ENCODE measurements at regions not wholly inside any gene's neighbourhood (a gene's known extent, or its start where the extent isn't known, plus 50 kb on each side); places are given as distances from the start of the nearest gene placed in this dataset.
"Not testable (repeated sequence)": the region's sequence is repeated elsewhere in the genome, so short reads cannot be mapped to it uniquely, and the experiment has no call there.

GRCh38 chr2:167843217-167843616 lies 404.2 kb downstream of the STK39 start:
- Mint-ChIP-seq H3K27me3 (no peaks in the 10 kb centered on the region), H3K4me3 (no peak overlapping the region), H3K9me3 (no peaks in the 10 kb centered on the region), H3K4me1 (ENCODE audit: low read depth) (no peaks in the 10 kb centered on the region), H3K36me3 (ENCODE audit: low read depth) (no peaks in the 10 kb centered on the region), H3K27ac (no peak overlapping the region)
- Histone ChIP-seq H3K9me3 (ENCODE audit: control insufficient read depth in 1 of 2, insufficient read depth in 1 of 2, low read length in 2 of 2) (peaks cover 0 to 9% of the 10 kb centered on the region in 2 experiments), H3K4me3 (ENCODE audit: low read length) (no peak overlapping the region), H3K36me3 (ENCODE audit: insufficient read depth, low read length) (no peaks in the 10 kb centered on the region), H3K4me1 (ENCODE audit: insufficient read depth, low read length) (no peaks in the 10 kb centered on the region), H3K27ac (ENCODE audit: low read depth in 1 of 2, low read length in 2 of 2) (no peak overlapping the region), H3K27me3 (ENCODE audit: control insufficient read depth in 1 of 2, insufficient read depth in 2 of 2, low read length in 2 of 2) (no peaks in the 10 kb centered on the region)
- no peak for ATAC-seq (ENCODE audit: poor library complexity)
- no peak for TF ChIP-seq CTCF (IDR thresholded peaks at IDR 0.05)
- intact Hi-C loops (cut with DNase I, micrococcal nuclease): no loop called here
- no peak for DNase-seq
- CTCF ChIA-PET: no interaction called here
- POLR2A ChIA-PET: no interaction called here

- peaks cover 0 to 9% of the 10 kb centered on the region in 2 experiments for H3K9me3 ChIP-seq (ENCODE audit: control insufficient read depth in 1 of 2, insufficient read depth in 1 of 2, low read length in 2 of 2)
- ATAC-seq (ENCODE audit: poor library complexity) (no peak), DNase-seq (no peak)
- ChIA-PET CTCF (no interaction called here), POLR2A (no interaction called here)
- no peak overlapping the region for H3K27ac ChIP-seq (ENCODE audit: low read depth in 1 of 2, low read length in 2 of 2)
- H3K27me3 ChIP-seq (ENCODE audit: control insufficient read depth in 1 of 2, insufficient read depth in 2 of 2, low read length in 2 of 2): no peaks in the 10 kb centered on the region
- H3K36me3 Mint-ChIP-seq (ENCODE audit: low read depth): no peaks in the 10 kb centered on the region
- TF ChIP-seq CTCF (IDR thresholded peaks at IDR 0.05): no peak
- no peak overlapping the region for H3K4me3 Mint-ChIP-seq
- H3K4me3 ChIP-seq (ENCODE audit: low read length): no peak overlapping the region
- H3K4me1 Mint-ChIP-seq (ENCODE audit: low read depth): no peaks in the 10 kb centered on the region
- H3K9me3 Mint-ChIP-seq: no peaks in the 10 kb centered on the region
- intact Hi-C loops (cut with DNase I, micrococcal nuclease): no loop called here
- no peak overlapping the region for H3K27ac Mint-ChIP-seq
- H3K4me1 ChIP-seq (ENCODE audit: insufficient read depth, low read length): no peaks in the 10 kb centered on the region
- no peaks in the 10 kb centered on the region for H3K36me3 ChIP-seq (ENCODE audit: insufficient read depth, low read length)
- no peaks in the 10 kb centered on the region for H3K27me3 Mint-ChIP-seq
These were observed 405.3 kb downstream of the STK39 start for GRCh38 chr2:167842047-167842446.

GRCh38 chr2:167835290-167835689 lies 412.1 kb downstream of the STK39 start:
- intact Hi-C loops (cut with DNase I, micrococcal nuclease); H3K4me1 ChIP-seq (ENCODE audit: insufficient read depth, low read length); POLR2A ChIA-PET; DNase-seq; H3K27me3 Mint-ChIP-seq; H3K4me3 ChIP-seq (ENCODE audit: low read length); H3K27me3 ChIP-seq (ENCODE audit: control insufficient read depth in 1 of 2, insufficient read depth in 2 of 2, low read length in 2 of 2); ATAC-seq (ENCODE audit: poor library complexity); CTCF ChIA-PET; H3K4me3 Mint-ChIP-seq; H3K4me1 Mint-ChIP-seq (ENCODE audit: low read depth); H3K9me3 ChIP-seq (ENCODE audit: control insufficient read depth in 1 of 2, insufficient read depth in 1 of 2, low read length in 2 of 2); H3K27ac ChIP-seq (ENCODE audit: low read depth in 1 of 2, low read length in 2 of 2); H3K36me3 Mint-ChIP-seq (ENCODE audit: low read depth); H3K9me3 Mint-ChIP-seq; H3K36me3 ChIP-seq (ENCODE audit: insufficient read depth, low read length); H3K27ac Mint-ChIP-seq: not testable (repeated sequence)

GRCh38 chr2:167834707-167835106 lies 412.7 kb downstream of the STK39 start:
- H3K4me3 ChIP-seq (ENCODE audit: low read length): no peak overlapping the region
- H3K27me3 ChIP-seq (ENCODE audit: control insufficient read depth in 1 of 2, insufficient read depth in 2 of 2, low read length in 2 of 2): peaks cover 0 to 4% of the 10 kb centered on the region in 2 experiments
- Mint-ChIP-seq H3K4me1 (ENCODE audit: low read depth) (no peaks in the 10 kb centered on the region), H3K27me3 (peaks cover 3% of the 10 kb centered on the region), H3K27ac (no peak overlapping the region), H3K4me3 (no peak overlapping the region), H3K36me3 (ENCODE audit: low read depth) (no peaks in the 10 kb centered on the region), H3K9me3 (no peaks in the 10 kb centered on the region)
- ChIA-PET POLR2A (no interaction called here), CTCF (no interaction called here)
- DNase-seq (no peak), ATAC-seq (ENCODE audit: poor library complexity) (no peak)
- H3K4me1 ChIP-seq (ENCODE audit: insufficient read depth, low read length): no peaks in the 10 kb centered on the region
- intact Hi-C loops (cut with DNase I, micrococcal nuclease): no loop called here
- H3K36me3 ChIP-seq (ENCODE audit: insufficient read depth, low read length): no peaks in the 10 kb centered on the region
- no peak overlapping the region for H3K27ac ChIP-seq (ENCODE audit: low read depth in 1 of 2, low read length in 2 of 2)
- no peak for TF ChIP-seq CTCF (IDR thresholded peaks at IDR 0.05)
- no peaks in the 10 kb centered on the region for H3K9me3 ChIP-seq (ENCODE audit: control insufficient read depth in 1 of 2, insufficient read depth in 1 of 2, low read length in 2 of 2)

Measured in CD4-positive, alpha-beta T cell (primary cell).